IMR-90 (cell line): ENCODE measurements at regions not wholly inside any gene's neighbourhood (a gene's known extent, or its start where the extent isn't known, plus 50 kb on each side); places are given as distances from the start of the nearest gene placed in this dataset.

Experiments used
- ATAC-seq: fragments of 200-7000 bp; cut with Tn5 transposase; 2 replicates; pipeline ENCODE4 v1.9.1; 2020; ENCODE audit warnings: low read depth, mild to moderate bottlenecking, moderate library complexity
- BruUV-seq: library from RNA; stranded (reverse); fragments of 400-500 nt; replicated peaks from 2 replicates; lab custom pipeline; 2021; lab: Mats Ljungman, UMichigan
- CTCF ChIA-PET: fragments of 300-600 bp; formaldehyde crosslinking; extraction: SDS; loops from one replicate; lab custom pipeline; 2021; ENCODE audit warnings: antibody characterized with exemption; lab: Yijun Ruan, JAX
- POLR2A ChIA-PET: fragments of 300-600 bp; sonication (Branson Sonifier 250); formaldehyde crosslinking; loops from one replicate; lab custom pipeline; 2022; ENCODE audit warnings: antibody characterized with exemption; ENCODE audit not compliant: unreplicated experiment; lab: Charles Lee
- DNase-seq: peaks from one replicate; pipeline ENCODE4 v3.0.0; 2013
- H2AFZ ChIP-seq: replicated peaks from 2 replicates; pipeline ENCODE3; 2013; ENCODE audit warnings: low read length, mild to moderate bottlenecking; ENCODE audit not compliant: poor library complexity
- H2AK5ac ChIP-seq: 2 replicates; pipeline ENCODE4 v1.6.1; 2013; ENCODE audit warnings: low read depth, low read length, inconsistent platforms
- H2AK9ac ChIP-seq: replicated peaks from 2 replicates; pipeline ENCODE3; 2013; ENCODE audit warnings: mild to moderate bottlenecking, low read depth, low read length, moderate library complexity; ENCODE audit not compliant: poor library complexity
- H2BK120ac ChIP-seq: 2 replicates; pipeline ENCODE4 v1.6.1; 2013; ENCODE audit warnings: low read depth, low read length, inconsistent platforms
- H2BK15ac ChIP-seq: 3 replicates; pipeline ENCODE4 v1.6.1; 2013; ENCODE audit warnings: low read depth, low read length, inconsistent platforms
- H2BK20ac ChIP-seq: 2 replicates; pipeline ENCODE4 v1.6.1; 2013; ENCODE audit warnings: low read depth, mild to moderate bottlenecking, inconsistent platforms, low read length, moderate library complexity
- H2BK5ac ChIP-seq: 2 replicates; pipeline ENCODE4 v1.6.1; 2013; ENCODE audit warnings: mild to moderate bottlenecking, low read depth, low read length, inconsistent platforms; ENCODE audit not compliant: poor library complexity, severe bottlenecking
- H3K14ac ChIP-seq: replicated peaks from 2 replicates; pipeline ENCODE4 v1.6.1; 2013; ENCODE audit warnings: low read depth, low read length, inconsistent platforms
- H3K18ac ChIP-seq: 2 replicates; pipeline ENCODE4 v1.6.1; 2013; ENCODE audit warnings: low read depth, low read length, control low read depth
- H3K23ac ChIP-seq: 2 replicates; pipeline ENCODE4 v1.6.1; 2013; ENCODE audit warnings: low read depth, low read length, inconsistent platforms
- H3K27ac ChIP-seq: 2 replicates; pipeline ENCODE4 v1.5.1; 2013; ENCODE audit warnings: mild to moderate bottlenecking, control low read depth, low read length; ENCODE audit not compliant: insufficient read depth
- H3K27me3 ChIP-seq: 2 replicates; pipeline ENCODE4 v1.6.1; 2013; ENCODE audit warnings: low read length; ENCODE audit not compliant: control insufficient read depth, insufficient read depth
- H3K36me3 ChIP-seq: 2 replicates; pipeline ENCODE4 v1.6.1; 2013; ENCODE audit warnings: low read length, mixed read lengths; ENCODE audit not compliant: control insufficient read depth, insufficient read depth
- H3K4ac ChIP-seq: 2 replicates; pipeline ENCODE4 v1.6.1; 2013; ENCODE audit warnings: low read depth, low read length, inconsistent platforms
- H3K4me1 ChIP-seq: 2 replicates; pipeline ENCODE4 v1.6.1; 2013; ENCODE audit warnings: low read length, mixed read lengths; ENCODE audit not compliant: control insufficient read depth, insufficient read depth
- H3K4me2 ChIP-seq: 2 replicates; pipeline ENCODE4 v1.6.1; 2013; ENCODE audit warnings: low read depth, mild to moderate bottlenecking, control low read depth, low read length, moderate library complexity
- H3K4me3 ChIP-seq: 2 replicates; pipeline ENCODE4 v1.5.1; 2013; ENCODE audit warnings: low read depth, mild to moderate bottlenecking, control low read depth, low read length, moderate library complexity; ENCODE audit not compliant: insufficient read depth
- H3K56ac ChIP-seq: 2 replicates; pipeline ENCODE4 v1.6.1; 2013; ENCODE audit warnings: low read length, inconsistent platforms; ENCODE audit not compliant: insufficient read depth; ENCODE audit errors: extremely low read depth
- H3K79me1 ChIP-seq, 2 experiments: 2 replicates each; pipeline ENCODE4 v1.6.1; 2013; ENCODE audit warnings: low read length in 2 of 2, inconsistent platforms in 1 of 2, low read depth in 1 of 2
- H3K9ac ChIP-seq: 2 replicates; pipeline ENCODE4 v1.6.1; 2013; ENCODE audit warnings: low read depth, low read length, control low read depth
- H3K9me1 ChIP-seq: 2 replicates; pipeline ENCODE4 v1.6.1; 2013; ENCODE audit warnings: low read length, inconsistent platforms; ENCODE audit not compliant: insufficient read depth
- H3K9me3 ChIP-seq: 2 replicates; pipeline ENCODE4 v1.6.1; 2013; ENCODE audit warnings: low read length; ENCODE audit not compliant: control insufficient read depth, insufficient read depth
- H4K20me1 ChIP-seq: 2 replicates; pipeline ENCODE4 v1.6.1; 2013; ENCODE audit warnings: low read length, inconsistent platforms; ENCODE audit not compliant: insufficient read depth
- H4K5ac ChIP-seq: 2 replicates; pipeline ENCODE4 v1.6.1; 2013; ENCODE audit warnings: mild to moderate bottlenecking, low read depth, low read length, control low read depth
- H4K8ac ChIP-seq, 2 experiments: 2 replicates each; pipeline ENCODE4 v1.6.1; 2013; ENCODE audit warnings: low read depth in 2 of 2, low read length in 2 of 2, control low read depth in 1 of 2, inconsistent platforms in 1 of 2
- H4K91ac ChIP-seq: 2 replicates; pipeline ENCODE4 v1.6.1; 2013; ENCODE audit warnings: low read depth, low read length, inconsistent platforms; ENCODE audit not compliant: insufficient read depth
- BHLHE40 ChIP-seq: fragments of 150-350 bp; IDR thresholded peaks from 2 replicates; pipeline ENCODE4 v1.6.1; 2016; ENCODE audit warnings: mild to moderate bottlenecking, low read depth, low read length
- CEBPB ChIP-seq: IDR thresholded peaks from 2 replicates; pipeline ENCODE4 v1.6.1; 2012; ENCODE audit warnings: low read depth, low read length, improper control_type of control experiment
- CHD1 ChIP-seq: IDR thresholded peaks from 2 replicates; pipeline ENCODE4 v1.6.1; 2012; ENCODE audit warnings: low read depth, low read length, improper control_type of control experiment
- ELK1 ChIP-seq: fragments of 150-350 bp; IDR thresholded peaks from 2 replicates; pipeline ENCODE4 v1.6.1; 2016; ENCODE audit warnings: low read depth, mild to moderate bottlenecking, low read length, moderate library complexity, borderline replicate concordance
- MAFK ChIP-seq: IDR thresholded peaks from 2 replicates; pipeline ENCODE4 v1.6.1; 2012; ENCODE audit warnings: low read depth, low read length, improper control_type of control experiment
- MAZ ChIP-seq: IDR thresholded peaks from 2 replicates; pipeline ENCODE4 v1.6.1; 2012; ENCODE audit warnings: low read depth, mild to moderate bottlenecking, low read length, improper control_type of control experiment, moderate library complexity, borderline replicate concordance
- NFE2L2 ChIP-seq: fragments of 150-350 bp; IDR thresholded peaks from 2 replicates; pipeline ENCODE4 v1.6.1; 2016; ENCODE audit warnings: low read depth, mild to moderate bottlenecking, low read length
- POLR2A ChIP-seq: IDR thresholded peaks from 2 replicates; pipeline ENCODE4 v1.6.1; 2012; ENCODE audit warnings: mild to moderate bottlenecking, low read depth, low read length
- RAD21 ChIP-seq: IDR thresholded peaks from 2 replicates; pipeline ENCODE4 v1.6.1; 2012; ENCODE audit warnings: low read length, improper control_type of control experiment
- RCOR1 ChIP-seq: IDR thresholded peaks from 2 replicates; pipeline ENCODE4 v1.6.1; 2012; ENCODE audit warnings: mild to moderate bottlenecking, low read length, improper control_type of control experiment; ENCODE audit not compliant: insufficient replicate concordance
- RFX5 ChIP-seq: IDR thresholded peaks from 2 replicates; pipeline ENCODE4 v1.8.0; 2012; ENCODE audit warnings: low read depth, mild to moderate bottlenecking, low read length, moderate library complexity
- SMC3 ChIP-seq: fragments of 150-350 bp; IDR thresholded peaks from 2 replicates; pipeline ENCODE4 v1.6.1; 2016; ENCODE audit warnings: low read depth, mild to moderate bottlenecking, antibody characterized with exemption, low read length, moderate library complexity
- USF2 ChIP-seq: fragments of 150-350 bp; IDR thresholded peaks from 2 replicates; pipeline ENCODE4 v1.6.1; 2017; ENCODE audit warnings: mild to moderate bottlenecking, antibody characterized with exemption, low read length, low read depth
- WGBS, 2 experiments: methylation state at CpG; one replicate each; pipeline versions ENCODE4 v1.1.5 to v1.1.7; 2013; ENCODE audit warnings: missing lambda C conversion rate in 2 of 2; ENCODE audit not compliant: insufficient read length in 1 of 2; ENCODE audit errors: extremely low coverage in 2 of 2; 5-methylcytosine and 5-hydroxymethylcytosine counted together
- dilution Hi-C: fragments of 300-500 bp; cut with HindIII; formaldehyde crosslinking; loops from one replicate; pipeline ENCODE4 v1.14.3; 2018; ENCODE audit warnings: low sequenced_read_pairs; ENCODE audit not compliant: unreplicated experiment
- in situ Hi-C: fragments of 300-500 bp; cut with MboI; formaldehyde crosslinking; loops from 3 replicates; pipeline ENCODE4 v1.14.3; 2019; ENCODE audit warnings: low sequenced_read_pairs, inconsistent platforms, mixed read lengths
- intact Hi-C: fragments of 100-400 bp; cut with micrococcal nuclease; formaldehyde crosslinking; loops from 2 replicates; pipeline ENCODE4 v1.10.0; 2022
- TF ChIP-seq, protein P1 (sequence below): conservative IDR thresholded peaks from 2 replicates; pipeline ENCODE4 v1.5.1; 2012; ENCODE audit warnings: mild to moderate bottlenecking, low read depth, low read length, improper control_type of control experiment

GRCh38 chr19:29446361-29446760, 79.4 kb upstream of the VSTM2B start:
- no peak overlapping the region for H4K5ac ChIP-seq
- in situ Hi-C loops (no loop called here), dilution Hi-C loops (no loop called here), intact Hi-C loops (no loop called here)
- H4K20me1 ChIP-seq, result no peaks in the 10 kb centered on the region
- no peak overlapping the region for H2AK9ac ChIP-seq
- H3K4me1 ChIP-seq, result no peaks in the 10 kb centered on the region
- no peak overlapping the region for H3K56ac ChIP-seq
- H2AFZ ChIP-seq, result no peak overlapping the region
- no peak overlapping the region for H3K4me2 ChIP-seq
- no peaks in the 10 kb centered on the region for H3K79me1 ChIP-seq
- no TSS peak for BruUV-seq
- H2BK5ac ChIP-seq, result no peak overlapping the region
- peaks cover 6% of the 10 kb centered on the region; the same call in 1 of the 2 replicates for H3K9me3 ChIP-seq
- no peak overlapping the region for H3K9ac ChIP-seq
- WGBS, 2 experiments, result 7% methylated on average over 2 of the region's 4 CpGs; no CpG with 5 or more reads in 1 of the 2 experiments
- DNase-seq (no peak), ATAC-seq (no peak)
- no peak overlapping the region for H3K4ac ChIP-seq
- H2AK5ac ChIP-seq, result no peak overlapping the region
- no peak overlapping the region for H3K4me3 ChIP-seq
- no peak overlapping the region for H3K27ac ChIP-seq
- no peaks in the 10 kb centered on the region for H3K36me3 ChIP-seq
- H3K9me1 ChIP-seq, result no peaks in the 10 kb centered on the region
- ChIA-PET CTCF (no interaction called here), POLR2A (no interaction called here)
- H2BK120ac ChIP-seq, result no peak overlapping the region
- H3K14ac ChIP-seq, result no peak overlapping the region
- H4K91ac ChIP-seq, result no peak overlapping the region
- H4K8ac ChIP-seq, result no peak overlapping the region
- no peak overlapping the region for H3K23ac ChIP-seq
- H2BK20ac ChIP-seq, result no peak overlapping the region
- no peaks in the 10 kb centered on the region for H3K27me3 ChIP-seq
- H2BK15ac ChIP-seq, result no peak overlapping the region
- TF ChIP-seq MAFK (no peak), SMC3 (no peak), USF2 (no peak), MAZ (no peak), NFE2L2 (no peak), CEBPB (no peak), BHLHE40 (no peak), RAD21 (no peak), CHD1 (no peak), RCOR1 (no peak), RFX5 (no peak), ELK1 (no peak), POLR2A (no peak)
- TF ChIP-seq, protein P1, sequence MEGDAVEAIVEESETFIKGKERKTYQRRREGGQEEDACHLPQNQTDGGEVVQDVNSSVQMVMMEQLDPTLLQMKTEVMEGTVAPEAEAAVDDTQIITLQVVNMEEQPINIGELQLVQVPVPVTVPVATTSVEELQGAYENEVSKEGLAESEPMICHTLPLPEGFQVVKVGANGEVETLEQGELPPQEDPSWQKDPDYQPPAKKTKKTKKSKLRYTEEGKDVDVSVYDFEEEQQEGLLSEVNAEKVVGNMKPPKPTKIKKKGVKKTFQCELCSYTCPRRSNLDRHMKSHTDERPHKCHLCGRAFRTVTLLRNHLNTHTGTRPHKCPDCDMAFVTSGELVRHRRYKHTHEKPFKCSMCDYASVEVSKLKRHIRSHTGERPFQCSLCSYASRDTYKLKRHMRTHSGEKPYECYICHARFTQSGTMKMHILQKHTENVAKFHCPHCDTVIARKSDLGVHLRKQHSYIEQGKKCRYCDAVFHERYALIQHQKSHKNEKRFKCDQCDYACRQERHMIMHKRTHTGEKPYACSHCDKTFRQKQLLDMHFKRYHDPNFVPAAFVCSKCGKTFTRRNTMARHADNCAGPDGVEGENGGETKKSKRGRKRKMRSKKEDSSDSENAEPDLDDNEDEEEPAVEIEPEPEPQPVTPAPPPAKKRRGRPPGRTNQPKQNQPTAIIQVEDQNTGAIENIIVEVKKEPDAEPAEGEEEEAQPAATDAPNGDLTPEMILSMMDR, result no peak
- H3K18ac ChIP-seq, result no peak overlapping the region
